Breast epithelium (tissue), 3 donors: ENCODE measurements at regions not wholly inside any gene's neighbourhood (a gene's known extent, or its start where the extent isn't known, plus 50 kb on each side); places are given as distances from the start of the nearest gene placed in this dataset.

Source experiments
- POLR2AphosphoS5 ChIP-seq, 3 donors: sonication (generic); formaldehyde crosslinking; IDR thresholded peaks; one replicate each; pipeline ENCODE4 v1.6.1; 2017; ENCODE audit warnings: antibody characterized with exemption in 3 of 3
- TF ChIP-seq, protein P1 (sequence below), 3 donors: fragments of 450-650 bp; IDR thresholded peaks; one replicate each; pipeline ENCODE4 v1.5.1; 2016 to 2017; ENCODE audit warnings: antibody characterized with exemption in 3 of 3, mild to moderate bottlenecking in 3 of 3, moderate library complexity in 3 of 3

DNA sequence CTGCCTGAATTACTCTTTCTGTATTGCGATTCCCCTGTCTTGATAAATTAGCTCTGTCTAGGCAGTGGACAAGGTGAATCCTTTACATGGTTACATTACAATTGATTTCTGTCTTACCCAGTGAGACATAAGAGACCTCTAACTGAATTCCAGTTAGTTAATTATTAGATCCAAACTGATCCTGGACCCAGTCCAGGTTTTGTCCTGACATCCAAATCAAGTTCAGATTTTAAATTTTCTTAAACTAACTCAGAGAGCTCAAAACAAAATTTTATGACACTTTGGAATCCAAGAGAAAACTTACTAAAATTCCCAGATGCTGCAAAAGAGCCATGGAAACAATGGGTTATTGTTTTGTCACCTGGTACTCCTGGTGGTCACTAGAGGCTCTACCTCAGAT is 2166.6 kb downstream of the TP53TG3F start:
- TF ChIP-seq, protein P1, sequence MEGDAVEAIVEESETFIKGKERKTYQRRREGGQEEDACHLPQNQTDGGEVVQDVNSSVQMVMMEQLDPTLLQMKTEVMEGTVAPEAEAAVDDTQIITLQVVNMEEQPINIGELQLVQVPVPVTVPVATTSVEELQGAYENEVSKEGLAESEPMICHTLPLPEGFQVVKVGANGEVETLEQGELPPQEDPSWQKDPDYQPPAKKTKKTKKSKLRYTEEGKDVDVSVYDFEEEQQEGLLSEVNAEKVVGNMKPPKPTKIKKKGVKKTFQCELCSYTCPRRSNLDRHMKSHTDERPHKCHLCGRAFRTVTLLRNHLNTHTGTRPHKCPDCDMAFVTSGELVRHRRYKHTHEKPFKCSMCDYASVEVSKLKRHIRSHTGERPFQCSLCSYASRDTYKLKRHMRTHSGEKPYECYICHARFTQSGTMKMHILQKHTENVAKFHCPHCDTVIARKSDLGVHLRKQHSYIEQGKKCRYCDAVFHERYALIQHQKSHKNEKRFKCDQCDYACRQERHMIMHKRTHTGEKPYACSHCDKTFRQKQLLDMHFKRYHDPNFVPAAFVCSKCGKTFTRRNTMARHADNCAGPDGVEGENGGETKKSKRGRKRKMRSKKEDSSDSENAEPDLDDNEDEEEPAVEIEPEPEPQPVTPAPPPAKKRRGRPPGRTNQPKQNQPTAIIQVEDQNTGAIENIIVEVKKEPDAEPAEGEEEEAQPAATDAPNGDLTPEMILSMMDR (IDR thresholded peaks at IDR 0.05) = no peak
- TF ChIP-seq POLR2AphosphoS5 (IDR thresholded peaks at IDR 0.05) = no peak
